Left hindlimb (tissue), 1 donor: ENCODE measurements at regions not wholly inside any gene's neighbourhood (a gene's known extent, or its start where the extent isn't known, plus 50 kb on each side); places are given as distances from the start of the nearest gene placed in this dataset.
"Not testable (repeated sequence)": the region's sequence is repeated elsewhere in the genome, so short reads cannot be mapped to it uniquely, and the experiment has no call there.

Experiments used
- DNase-seq: peaks from one replicate; pipeline ENCODE4 v3.0.0-alpha.2; 2018

DNA sequence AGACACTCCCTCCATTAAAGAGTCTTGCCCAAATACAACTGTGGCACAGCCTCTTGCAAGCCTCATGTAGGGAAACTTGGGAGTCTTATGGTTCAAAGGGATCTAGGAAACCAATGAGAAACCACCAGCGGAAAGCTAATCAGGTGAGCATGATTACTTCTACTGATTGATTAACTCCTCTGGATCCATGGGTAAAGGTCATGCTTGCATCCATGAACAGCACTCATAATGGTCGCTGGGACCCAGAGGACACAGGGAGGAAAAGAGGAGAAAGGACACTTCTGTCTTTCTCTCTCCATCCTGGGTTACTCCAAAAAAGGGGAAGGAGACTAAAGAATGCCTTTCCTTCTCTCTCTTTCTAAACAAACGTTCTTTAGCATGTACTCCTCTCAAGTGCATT lies 1397.2 kb downstream of the LRFN5 start:
- DNase-seq: no peak

- no peak for DNase-seq
These were observed 1395.1 kb downstream of the LRFN5 start for GRCh38 chr14:43001731-43002130.

DNA sequence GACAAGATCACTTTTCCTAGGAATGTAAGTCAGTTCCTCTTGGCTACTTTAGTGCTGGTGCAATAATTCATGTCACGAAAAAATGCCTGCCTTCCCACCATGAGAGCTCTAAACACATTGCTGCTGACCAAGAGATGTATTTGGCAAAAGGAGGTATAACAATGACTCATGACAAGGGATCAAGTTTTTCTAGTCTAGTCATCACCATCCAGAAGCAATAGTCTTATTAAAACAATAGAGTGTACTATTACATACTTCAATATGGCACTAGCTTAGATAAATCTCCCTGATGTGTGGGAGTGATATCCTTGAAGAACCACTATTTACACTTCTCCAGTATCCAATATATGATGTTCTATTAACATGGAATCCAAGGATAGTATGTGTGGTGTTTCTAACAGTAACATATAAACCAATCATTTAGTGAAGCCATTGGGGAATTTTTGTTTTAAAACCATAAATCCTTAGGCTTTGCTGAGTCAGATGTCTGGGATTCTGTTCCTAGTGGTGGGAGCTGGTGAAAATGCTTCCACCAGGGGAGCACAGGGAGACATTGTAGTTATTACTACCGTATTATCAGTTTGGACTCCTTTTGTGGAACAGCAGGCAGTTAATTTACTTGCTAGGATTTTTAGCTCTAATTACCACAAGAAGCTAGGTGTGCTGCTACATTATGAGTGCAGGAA lies 1387.5 kb downstream of the LRFN5 start:
- no peak for DNase-seq

GRCh38 chr14:42992930-42993329 lies 1386.3 kb downstream of the LRFN5 start:
- DNase-seq: no peak

DNA sequence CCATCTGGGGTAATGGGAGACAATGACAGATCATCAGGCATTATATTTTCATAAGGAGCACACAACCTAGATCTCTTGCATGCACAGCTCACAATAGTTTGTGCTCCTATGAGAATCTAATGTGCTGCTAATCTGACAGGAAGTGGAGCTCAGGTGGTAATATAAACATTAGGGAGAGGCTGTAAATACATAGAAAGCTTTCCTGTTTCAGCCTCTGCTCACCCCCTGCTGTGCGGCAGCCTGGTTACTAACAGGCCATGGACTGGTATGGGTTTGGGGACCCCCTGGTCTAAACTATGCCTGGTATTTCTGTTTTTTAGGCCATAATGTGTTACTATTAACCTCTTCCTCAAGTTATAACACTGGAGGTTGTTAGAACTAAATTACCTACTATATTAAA lies 1373.7 kb downstream of the LRFN5 start:
- no peak for DNase-seq

GRCh38 chr14:42973171-42973570 lies 1366.5 kb downstream of the LRFN5 start:
- not testable (repeated sequence) for DNase-seq

DNA sequence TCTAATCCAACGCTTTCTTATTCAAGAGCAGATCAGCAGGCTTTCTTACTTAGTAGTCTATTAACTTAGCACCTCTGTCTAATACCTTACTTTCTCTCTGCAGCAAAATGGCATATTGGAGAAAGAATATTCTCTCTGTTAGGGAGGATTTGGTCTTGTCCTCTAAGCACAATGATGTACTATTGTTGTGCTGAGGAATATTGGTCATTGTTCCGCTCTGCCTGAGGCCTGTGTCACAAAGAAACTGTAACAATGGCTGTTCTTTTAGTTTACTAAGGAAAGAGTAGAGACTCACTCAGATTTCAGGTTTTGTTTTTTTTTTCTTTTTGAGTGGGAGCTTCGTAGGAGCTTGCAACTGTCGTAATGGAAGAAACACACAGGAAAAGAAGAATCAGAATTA lies 1358.8 kb downstream of the LRFN5 start:
- DNase-seq: no peak

- no peak for DNase-seq
These were observed 1354.8 kb downstream of the LRFN5 start for GRCh38 chr14:42961509-42961908.

DNA sequence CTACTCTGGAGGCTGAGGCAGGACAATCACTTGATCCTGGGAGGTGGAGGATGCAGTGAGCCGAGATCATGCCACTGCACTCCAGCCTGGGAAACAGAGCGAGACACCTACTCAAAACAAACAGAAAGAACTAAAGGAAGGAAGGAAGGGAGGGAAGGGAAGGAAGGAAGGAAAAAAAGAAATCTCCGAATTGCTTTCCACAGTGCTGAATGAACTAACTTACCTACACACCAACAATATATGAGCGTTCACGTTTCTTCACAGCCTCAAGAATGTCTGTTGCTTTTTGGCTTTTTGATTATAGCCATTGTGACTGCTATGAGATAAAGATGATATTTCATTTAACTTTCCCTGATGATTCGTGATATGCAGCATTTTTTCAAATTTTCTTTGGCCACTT lies 1343.7 kb downstream of the LRFN5 start:
- no peak for DNase-seq

- DNase-seq: no peak
These were observed 1341.3 kb downstream of the LRFN5 start for GRCh38 chr14:42947991-42948390.

- no peak for DNase-seq
These were observed 1337.6 kb downstream of the LRFN5 start for GRCh38 chr14:42944284-42944683.

DNA sequence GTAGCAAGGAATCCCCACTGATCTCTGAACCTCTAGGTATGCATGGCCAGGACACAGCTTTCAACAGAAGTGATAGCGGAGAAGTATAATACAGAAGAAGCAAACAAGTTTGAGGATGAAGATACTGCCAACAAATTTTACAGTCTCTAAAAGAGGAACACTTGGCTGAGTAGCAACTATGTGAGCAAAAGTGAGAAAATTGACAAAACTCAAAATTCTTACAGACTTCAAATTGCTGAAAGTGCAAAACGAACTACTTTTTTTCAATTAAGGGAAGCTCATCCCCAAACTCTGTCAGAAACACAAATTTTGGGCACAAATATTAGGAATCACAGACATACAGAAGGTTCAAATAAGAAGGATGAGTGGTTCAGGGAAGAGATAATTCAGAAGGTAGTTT lies 1324.6 kb downstream of the LRFN5 start:
- DNase-seq: no peak

GRCh38 chr14:42929806-42930480 lies 1323.3 kb downstream of the LRFN5 start:
- peak; percentile 30 for DNase-seq

DNA sequence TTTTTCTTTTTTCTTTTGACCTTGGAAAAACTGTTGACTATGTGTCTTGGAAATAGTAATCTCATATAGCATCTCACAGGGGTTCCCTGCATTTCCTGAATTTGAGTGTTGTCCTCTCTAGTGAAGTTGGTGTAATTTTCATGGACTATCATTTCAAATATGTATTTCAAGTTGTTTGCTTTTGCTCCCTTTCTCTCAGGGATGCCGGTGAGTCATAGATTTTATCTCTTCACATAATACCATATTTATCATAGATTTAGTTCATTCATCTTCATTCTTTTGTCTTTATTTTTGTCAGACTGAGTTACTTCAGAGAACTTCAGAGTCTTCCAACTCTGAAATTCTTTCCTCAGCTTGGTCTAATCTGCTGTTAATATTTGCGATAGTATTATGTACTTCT lies 1320.6 kb downstream of the LRFN5 start:
- DNase-seq: no peak

DNA sequence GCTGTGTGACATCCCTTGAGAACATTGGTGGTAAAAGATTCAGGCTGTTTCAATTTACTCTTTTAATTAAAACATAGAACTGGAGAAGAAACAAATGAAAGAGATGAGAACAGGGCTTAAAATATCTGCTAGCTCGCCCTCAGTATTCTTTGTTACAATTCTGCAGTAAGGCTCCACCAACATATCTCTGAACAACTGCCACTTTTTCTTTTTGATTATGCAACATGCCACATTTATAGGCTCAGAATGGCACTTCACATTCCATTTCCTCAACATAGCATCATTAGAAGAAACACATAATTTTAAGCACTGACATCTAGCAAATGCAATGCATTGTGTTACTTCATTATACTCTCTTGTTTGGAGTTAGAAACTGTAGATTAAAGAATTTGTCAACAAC lies 1315.2 kb downstream of the LRFN5 start:
- no peak for DNase-seq

DNA sequence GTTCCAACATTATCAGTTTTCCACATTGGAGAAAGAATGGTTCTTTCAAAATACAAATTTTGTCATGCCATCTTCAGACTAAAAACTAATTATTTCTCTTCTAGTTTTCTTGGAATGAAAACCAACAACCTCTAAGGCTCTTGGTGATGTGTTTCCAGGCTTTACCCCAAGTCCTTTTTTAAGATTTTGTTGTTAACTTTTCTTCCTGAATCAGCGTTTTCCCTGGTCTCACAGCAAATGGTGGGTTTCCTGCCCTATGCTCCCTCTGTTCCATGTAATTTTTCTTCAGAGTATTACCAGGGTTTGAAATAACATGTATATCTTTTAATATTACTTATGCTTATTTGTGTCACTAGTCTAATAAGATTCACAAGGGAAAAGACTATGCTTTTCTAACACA lies 1311.9 kb downstream of the LRFN5 start:
- no peak for DNase-seq

DNA sequence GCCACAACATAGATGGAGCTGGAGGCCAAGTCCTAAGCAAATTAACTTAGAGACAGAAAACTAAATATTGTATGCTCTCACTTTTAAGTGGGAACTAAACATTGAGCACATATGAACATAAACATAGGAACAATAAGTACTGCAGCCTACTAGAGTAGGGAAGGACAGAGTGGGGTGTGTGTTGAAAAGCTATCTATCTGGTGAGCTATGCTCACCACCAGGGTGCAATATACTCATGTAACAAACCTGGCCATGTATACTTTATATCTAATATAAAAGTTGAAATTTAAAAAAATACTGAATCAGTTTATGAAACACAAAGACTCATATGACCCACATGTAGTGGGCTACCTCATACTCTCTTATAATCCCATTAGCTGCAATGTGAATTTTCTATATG lies 1305.0 kb downstream of the LRFN5 start:
- DNase-seq: no peak

GRCh38 chr14:42909659-42910058 lies 1303.0 kb downstream of the LRFN5 start:
- no peak for DNase-seq

GRCh38 chr14:42893183-42893582 lies 1286.5 kb downstream of the LRFN5 start:
- no peak for DNase-seq

- no peak for DNase-seq
These were observed 1277.4 kb downstream of the LRFN5 start for GRCh38 chr14:42884100-42884499.

DNA sequence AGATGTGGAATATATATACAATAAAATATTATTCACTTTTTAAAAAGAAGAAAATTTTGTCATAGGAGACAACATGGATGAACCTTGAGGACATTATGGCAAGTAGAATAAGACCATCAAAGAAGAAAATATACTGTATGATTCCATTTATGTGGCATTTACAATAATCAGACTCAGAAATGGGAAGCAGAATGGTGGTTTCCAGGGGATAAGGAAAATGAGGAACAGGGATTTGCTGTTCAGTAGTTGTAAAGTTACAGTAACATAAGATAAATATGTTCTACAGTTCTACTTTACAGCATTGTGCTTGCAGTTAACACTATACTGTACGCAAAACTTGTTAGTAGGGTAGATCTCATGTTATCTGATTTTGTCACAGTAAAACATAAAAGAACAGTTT lies 1271.0 kb downstream of the LRFN5 start:
- no peak for DNase-seq

DNA sequence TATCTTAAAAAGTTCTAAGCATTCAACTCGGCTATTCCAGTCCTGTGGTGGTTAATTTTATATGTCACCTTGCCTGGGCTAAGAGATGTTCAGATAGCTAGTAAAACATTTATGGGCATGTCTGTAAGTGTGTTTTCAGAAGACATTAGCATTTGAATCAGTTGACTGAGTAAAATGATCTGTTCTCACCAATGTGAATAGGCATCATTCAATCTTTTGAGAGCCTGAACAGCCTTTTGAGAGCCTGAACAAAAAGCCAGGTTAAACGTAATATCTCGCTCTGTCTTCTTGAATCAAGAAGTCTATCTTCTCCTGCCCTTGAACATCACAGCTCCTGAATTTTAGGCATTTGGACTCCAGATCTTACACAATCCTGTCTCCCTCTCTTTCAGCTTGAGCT lies 1266.1 kb downstream of the LRFN5 start:
- DNase-seq: no peak

DNA sequence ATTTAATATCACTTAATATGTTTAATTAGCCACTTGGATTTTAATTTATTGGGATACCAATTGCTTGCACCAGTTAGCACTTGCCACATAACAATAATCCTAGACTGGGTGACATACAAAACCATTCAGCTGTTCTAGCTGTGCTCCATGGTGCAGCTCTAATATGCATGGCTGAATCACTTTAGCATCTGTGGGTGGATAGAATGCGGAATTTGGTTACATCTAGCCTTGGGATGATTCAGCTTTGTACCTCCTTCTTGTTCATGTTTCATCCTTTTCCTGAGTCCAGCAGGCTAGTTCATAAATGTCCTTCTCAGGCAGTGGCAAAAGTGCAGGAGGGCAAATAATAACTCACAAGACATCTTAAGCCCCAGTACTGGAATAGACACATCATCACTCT lies 1263.0 kb downstream of the LRFN5 start:
- DNase-seq: no peak

- DNase-seq: no peak
These were observed 1255.4 kb downstream of the LRFN5 start for GRCh38 chr14:42862114-42862513.

GRCh38 chr14:42860371-42860770 lies 1253.7 kb downstream of the LRFN5 start:
- DNase-seq: no peak
